ENCODE measurements at regions not wholly inside any gene's neighbourhood (a gene's known extent, or its start where the extent isn't known, plus 50 kb on each side); places are given as distances from the start of the nearest gene placed in this dataset.

DNA sequence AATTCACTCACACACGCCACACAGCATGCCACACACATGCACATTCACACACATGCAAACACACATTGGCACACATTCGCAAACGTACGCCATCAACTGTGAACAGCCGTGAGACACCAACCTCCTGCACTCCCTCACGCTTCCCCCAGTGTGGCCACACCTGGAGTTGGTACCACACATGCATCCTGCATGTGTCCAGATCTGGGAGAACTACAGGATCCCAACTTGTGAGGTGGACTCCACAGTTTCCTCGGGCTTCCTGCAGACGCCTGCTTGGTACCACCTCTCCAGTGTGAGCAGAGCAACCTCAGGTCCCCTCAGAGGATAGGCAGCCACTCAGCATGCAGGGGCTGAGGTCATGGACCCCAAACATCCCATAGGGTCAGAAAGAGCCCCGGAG, 239.0 kb downstream of the EIPR1 start:
- DNase-seq, result no peak

- no peak for DNase-seq
These were observed 239.8 kb downstream of the EIPR1 start for GRCh38 chr2:3137651-3138300.

GRCh38 chr2:3135676-3136075, 241.9 kb downstream of the EIPR1 start:
- DNase-seq, result no peak

DNA sequence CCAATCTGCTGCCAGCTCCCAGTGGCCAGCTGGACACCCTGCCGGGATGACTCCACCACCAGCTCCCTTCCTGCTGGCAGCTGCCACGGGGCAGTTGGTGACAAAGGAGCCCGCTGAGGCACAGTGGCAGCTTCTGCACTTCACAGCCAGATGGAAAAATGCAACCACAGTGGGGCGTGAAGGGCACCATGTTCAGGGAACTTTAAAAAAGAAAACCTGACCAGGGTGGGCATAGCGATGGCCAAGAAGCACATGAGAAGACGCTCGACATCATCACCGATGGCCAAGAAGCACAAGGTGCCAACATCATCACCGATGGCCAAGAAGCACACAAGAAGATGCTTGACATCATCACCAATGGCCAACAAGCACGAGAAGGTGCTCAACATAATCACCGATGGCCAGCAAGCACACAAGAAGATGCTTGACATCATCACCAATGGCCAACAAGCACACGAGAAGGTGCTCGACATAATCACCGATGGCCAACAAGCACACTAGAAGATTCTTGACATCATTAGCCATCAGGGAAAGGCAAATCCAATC, 243.5 kb downstream of the EIPR1 start:
- no peak for DNase-seq

DNA sequence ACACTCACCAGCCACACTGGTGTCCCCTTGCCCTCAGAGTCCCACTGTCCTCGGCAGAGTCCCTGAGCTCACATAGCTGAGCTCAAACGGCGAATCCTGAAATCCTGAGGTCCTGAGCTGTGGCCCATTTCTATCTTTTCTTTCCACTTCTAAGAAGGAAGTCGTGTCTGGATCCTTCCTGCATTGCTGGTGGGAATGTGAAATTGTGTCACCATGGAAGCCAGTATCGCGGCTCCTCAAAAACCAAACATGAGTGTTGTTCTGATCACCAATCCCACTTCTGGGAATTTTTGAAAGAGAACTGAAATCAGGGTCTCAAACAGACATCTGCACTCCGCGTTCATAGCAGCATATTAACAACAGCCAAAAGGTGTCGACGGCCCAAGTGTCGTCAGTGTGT, 244.7 kb downstream of the EIPR1 start:
- DNase-seq, result no peak

- no peak for DNase-seq
These were observed 245.2 kb downstream of the EIPR1 start for GRCh38 chr2:3132466-3132865.

GRCh38 chr2:3131636-3132326, 245.8 kb downstream of the EIPR1 start:
- DNase-seq, result no peak

GRCh38 chr2:3130889-3131635, 246.6 kb downstream of the EIPR1 start:
- no peak for DNase-seq

DNA sequence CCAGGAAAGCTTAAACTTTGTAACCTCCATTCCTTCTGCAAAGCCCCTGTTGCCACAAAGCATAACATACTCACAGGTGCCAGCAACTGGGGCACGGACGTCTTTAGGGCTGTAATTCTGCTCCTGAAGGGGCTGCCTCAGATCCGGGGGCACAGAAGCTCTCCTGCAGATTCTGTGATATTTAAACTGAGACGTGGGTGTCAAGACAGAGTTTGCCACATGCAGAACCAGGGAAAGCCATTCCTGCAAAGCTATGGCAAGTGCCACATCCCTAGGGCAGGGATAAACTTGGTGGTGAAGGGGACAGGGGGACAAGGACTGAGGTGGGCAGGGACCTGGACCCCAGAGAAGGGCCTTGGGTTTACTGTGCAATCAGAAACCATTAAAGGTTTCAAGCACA, 247.2 kb downstream of the EIPR1 start:
- no peak for DNase-seq

DNA sequence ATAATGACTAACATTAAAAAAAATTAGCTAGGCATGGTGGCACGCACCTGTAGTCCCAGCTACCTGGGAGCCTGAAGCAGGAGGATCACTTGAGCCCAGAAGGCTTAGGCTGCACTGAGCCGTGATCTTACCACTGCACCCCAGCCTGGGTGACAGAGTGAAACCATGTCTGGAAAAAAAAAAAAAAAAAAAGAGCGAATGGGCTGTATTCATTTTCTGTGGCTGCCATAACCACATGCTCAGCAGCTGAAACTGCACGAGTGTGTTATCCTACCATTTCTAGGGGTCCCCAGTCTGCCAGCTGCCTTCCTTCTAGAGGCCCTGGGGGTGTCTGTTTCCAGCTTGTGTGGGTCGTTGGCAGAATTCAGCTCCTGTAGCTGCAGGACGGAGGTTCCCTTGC, 247.8 kb downstream of the EIPR1 start:
- DNase-seq, result no peak

- DNase-seq, result no peak
These were observed 248.8 kb downstream of the EIPR1 start for GRCh38 chr2:3128786-3129185.

GRCh38 chr2:3127710-3128109, 249.9 kb downstream of the EIPR1 start:
- no peak for DNase-seq

DNA sequence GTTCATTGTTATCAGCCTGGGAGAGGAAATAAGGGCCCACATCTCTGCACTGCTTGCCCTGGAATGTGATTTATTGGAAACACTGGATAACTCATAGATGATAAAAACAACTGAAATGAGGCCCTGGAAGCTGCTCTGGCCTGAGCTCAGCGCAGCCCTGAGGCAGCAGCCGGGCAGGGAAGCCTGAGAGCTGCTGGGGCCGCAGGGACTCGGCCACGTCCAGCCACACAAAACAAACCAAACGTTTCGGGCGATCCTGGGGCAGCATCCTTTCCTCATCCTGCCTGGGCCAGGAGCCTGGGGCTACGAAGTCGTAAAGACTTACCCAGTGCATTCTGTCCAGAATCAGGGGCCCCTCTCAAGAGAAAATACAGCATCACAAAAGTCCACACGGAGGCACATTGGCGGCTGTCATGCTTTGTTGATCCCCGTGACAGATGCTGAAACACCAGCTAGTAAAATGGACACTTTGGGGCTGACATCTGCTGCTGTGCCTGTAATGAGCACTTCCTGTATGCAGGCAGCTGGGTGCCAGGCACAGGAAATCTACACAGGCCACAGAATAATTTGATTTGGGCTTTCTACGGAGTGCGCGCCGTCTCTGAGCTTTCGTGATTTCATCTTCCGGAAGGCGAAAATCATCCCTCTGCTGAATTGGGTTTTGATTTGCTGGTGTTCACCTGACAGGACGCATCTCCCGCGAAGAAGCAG, 250.6 kb downstream of the EIPR1 start:
- DNase-seq, result no peak

DNA sequence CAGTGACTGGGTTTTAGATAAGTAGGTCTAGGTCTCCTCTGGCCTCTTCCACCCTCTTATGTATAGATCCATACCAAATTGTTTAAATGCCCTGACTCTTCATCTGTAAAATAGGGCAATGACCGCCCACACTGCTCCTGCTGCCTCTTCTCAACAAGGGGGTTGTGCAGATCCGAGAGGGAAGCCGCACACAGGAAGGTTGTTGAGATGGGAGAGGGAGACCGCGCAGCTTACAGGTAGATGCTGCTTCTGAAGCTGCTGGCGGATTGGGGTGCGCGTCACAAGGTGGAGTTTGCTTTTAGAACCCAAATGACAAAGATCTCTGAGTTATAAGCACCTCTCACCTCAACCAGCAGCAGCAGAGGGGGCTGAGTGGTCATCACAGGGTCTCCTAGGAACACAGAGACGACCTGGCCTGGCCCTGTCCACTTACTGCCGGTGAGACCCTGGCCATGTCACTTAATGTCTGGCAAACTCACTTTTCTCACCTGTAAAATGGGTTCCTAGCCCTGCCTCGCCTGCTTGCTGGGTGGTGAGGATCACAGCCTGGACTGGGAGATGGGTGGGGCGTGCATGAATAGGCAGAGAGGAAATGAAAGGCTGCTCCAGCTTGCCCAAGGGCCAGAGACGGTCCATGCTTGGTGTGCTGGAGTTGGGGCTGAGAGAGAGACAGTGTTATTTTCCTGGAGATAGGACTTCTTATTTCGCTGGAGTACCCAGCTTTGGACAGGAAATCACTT, 251.3 kb downstream of the EIPR1 start:
- DNase-seq, result no peak

DNA sequence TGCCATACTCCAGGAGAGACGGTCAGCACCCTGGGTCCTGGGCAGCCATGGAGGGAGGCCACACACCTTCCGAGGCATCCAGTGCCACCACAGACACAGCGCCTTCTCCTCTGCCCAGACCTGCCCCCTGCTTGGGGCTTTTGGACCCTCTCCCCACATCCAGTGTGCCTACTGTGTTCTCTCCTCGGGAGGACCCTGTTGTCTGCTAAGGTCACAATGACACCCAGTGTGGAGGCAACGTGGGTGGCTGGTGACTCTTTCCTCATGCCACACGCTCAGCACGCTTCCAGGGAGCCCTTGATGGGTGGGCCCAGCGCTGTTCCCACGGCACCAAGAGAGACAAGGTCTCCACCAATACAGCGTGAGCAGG, 251.9 kb downstream of the EIPR1 start:
- DNase-seq, result no peak

DNA sequence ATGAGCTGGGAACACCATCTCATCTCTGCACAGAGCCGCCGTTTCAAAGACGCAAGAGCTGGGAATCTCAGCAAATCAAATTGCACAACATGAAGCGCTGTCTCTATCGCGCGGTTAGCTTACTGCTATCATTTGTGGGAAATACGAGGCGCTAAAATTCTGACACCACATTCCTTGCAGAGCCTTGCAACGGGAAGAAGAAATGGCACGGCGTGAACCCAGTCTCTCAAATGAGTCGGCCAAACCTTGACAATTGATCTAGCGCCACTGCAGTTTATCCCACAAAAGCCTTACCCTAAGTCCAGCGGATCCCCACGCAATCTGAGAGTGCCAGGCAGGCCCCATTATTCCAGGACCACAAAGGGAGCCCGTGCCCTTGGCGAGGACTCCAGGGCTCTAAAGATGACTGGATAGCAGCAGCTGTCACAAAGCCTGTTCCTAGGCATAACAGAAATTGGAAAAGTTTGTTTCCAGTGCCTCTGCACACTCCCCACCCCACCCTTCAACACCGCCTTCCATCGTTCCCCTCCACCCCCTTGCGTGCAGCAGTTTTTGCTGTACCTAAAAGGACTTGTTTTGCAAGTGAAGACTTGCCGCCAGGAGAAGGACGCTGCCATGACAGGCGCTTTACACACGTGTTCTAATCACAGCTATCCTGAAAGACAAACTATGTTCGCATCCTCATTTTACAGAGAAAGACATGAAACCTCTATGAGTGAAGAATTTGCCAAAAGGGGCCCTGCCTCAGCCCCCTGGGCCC, 252.4 kb downstream of the EIPR1 start:
- no peak for DNase-seq

GRCh38 chr2:3122525-3122924, 255.1 kb downstream of the EIPR1 start:
- DNase-seq, result no peak

- no peak for DNase-seq
These were observed 256.0 kb downstream of the EIPR1 start for GRCh38 chr2:3121601-3122000.

GRCh38 chr2:3117650-3118216, 259.9 kb downstream of the EIPR1 start:
- DNase-seq, result no peak

DNA sequence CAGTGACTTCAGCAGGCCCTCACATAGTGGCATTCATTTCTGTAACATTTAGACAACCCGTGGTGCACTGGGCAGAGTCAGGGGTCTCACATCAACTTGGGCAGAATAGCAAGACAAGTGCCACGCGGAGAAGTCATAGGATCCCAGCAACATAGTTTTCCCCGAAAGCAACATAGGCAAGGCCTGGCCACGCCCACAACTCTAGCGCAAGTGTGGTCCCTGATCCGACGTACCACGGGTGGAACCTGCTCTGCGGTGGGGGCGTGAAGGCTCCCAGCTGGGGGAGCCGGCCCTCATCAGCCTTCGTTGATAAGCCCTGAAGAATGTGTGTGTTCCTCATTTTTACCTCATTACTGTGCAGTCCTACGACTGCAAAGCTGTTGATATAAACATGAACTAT, 261.2 kb downstream of the EIPR1 start:
- DNase-seq, result no peak

DNA sequence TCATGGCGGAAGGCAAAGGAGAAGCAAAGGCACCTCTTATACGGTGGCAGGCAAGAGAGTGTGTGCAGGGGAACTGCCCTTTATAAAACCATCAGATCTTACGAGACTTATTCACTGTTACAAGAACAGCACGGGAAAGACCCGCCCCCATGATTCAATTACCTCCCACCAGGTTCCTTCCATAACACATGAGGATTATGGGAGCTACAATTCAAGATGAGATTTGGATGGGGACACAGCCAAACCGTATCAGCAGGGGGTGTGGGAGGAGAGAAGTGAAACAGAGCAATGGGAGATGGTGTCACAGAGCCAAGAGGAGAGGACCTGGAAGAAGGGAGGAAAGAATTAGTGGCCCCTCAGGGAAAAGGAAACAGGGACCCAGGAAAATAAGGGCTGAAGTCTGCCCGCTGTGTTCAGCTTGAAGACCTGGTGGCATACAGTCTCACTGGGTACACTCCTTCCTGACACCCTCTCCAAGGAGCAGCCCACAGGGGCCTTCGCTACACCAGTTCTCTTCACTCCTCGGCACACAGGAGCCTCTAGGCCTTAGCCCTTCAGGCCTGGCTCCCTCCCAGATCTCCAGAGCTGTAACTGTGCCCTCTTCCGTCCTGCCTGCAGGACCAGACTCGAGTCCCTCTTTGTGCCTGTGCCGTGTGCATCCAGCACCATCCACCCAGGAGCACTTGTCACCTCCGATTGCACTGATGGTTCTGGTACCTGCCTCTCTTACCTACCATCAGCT, 262.1 kb downstream of the EIPR1 start:
- DNase-seq, result no peak
